Heart left ventricle (tissue), 16 donors: ENCODE measurements at regions not wholly inside any gene's neighbourhood (a gene's known extent, or its start where the extent isn't known, plus 50 kb on each side); places are given as distances from the start of the nearest gene placed in this dataset.

ENCODE experiments used
- ATAC-seq, 4 donors: fragments of 200-7000 bp; cut with Tn5 transposase; one replicate each; pipeline ENCODE4 v1.9.1; 2020 to 2022; ENCODE audit warnings: moderate library complexity in 4 of 4, mild to moderate bottlenecking in 3 of 4, moderate number of reproducible peaks in 1 of 4
- DNase-seq, 5 donors: peaks; one replicate each; pipeline ENCODE4 v3.0.0-alpha.2; 2020
- H3K27ac ChIP-seq, 12 donors: fragments of 200-600 bp; sonication (generic) in 4 of 12; one replicate each; pipeline versions ENCODE4 v1.5.0 to v1.8.0; 2016 to 2022; ENCODE audit warnings: mild to moderate bottlenecking in 2 of 12
- H3K27me3 ChIP-seq, 9 donors: fragments of 200-600 bp; sonication (generic) in 2 of 9; one replicate each; pipeline versions ENCODE4 v1.5.1 to v1.8.0; 2016 to 2022; ENCODE audit warnings: mild to moderate bottlenecking in 3 of 9
- H3K36me3 ChIP-seq, 9 donors: fragments of 200-600 bp; sonication (generic) in 2 of 9; one replicate each; pipeline versions ENCODE4 v1.5.0 to v1.8.0; 2018 to 2022; ENCODE audit warnings: mild to moderate bottlenecking in 2 of 9
- H3K4me1 ChIP-seq, 12 donors: fragments of 200-600 bp; sonication (generic) in 4 of 12; one replicate each; pipeline versions ENCODE4 v1.5.0 to v1.8.0; 2016 to 2022; ENCODE audit warnings: mild to moderate bottlenecking in 3 of 12
- H3K4me3 ChIP-seq, 12 donors: fragments of 200-600 bp; sonication (generic) in 4 of 12; one replicate each; pipeline versions ENCODE4 v1.5.0 to v1.8.0; 2017 to 2022; ENCODE audit warnings: mild to moderate bottlenecking in 9 of 12, moderate library complexity in 4 of 12
- H3K9me3 ChIP-seq, 12 donors: fragments of 200-600 bp; sonication (generic) in 4 of 12; one replicate each; pipeline versions ENCODE4 v1.5.0 to v1.8.0; 2016 to 2022; ENCODE audit warnings: mild to moderate bottlenecking in 1 of 12
- POLR2A ChIP-seq, 2 donors: fragments of 450-650 bp; IDR thresholded peaks; one replicate each; pipeline ENCODE4 v1.6.1; 2017; ENCODE audit warnings: antibody characterized with exemption in 2 of 2, mild to moderate bottlenecking in 2 of 2, moderate library complexity in 2 of 2
- WGBS, 4 donors: extraction: QIAGEN DNeasy Blood & Tissue Kit in 2 of 4; methylation state at CpG; one replicate each; pipeline versions ENCODE4 v1.1.5 to v1.1.7; 2013 to 2018; 5-methylcytosine and 5-hydroxymethylcytosine counted together
- intact Hi-C, 10 donors: fragments of 100-400 bp; cut with DNase I; formaldehyde crosslinking; loops; one replicate each; pipeline versions ENCODE4 v1.11.1 to v1.14.2; 2022
- TF ChIP-seq, protein P1 (sequence below), 12 donors: fragments of 200-600 bp; sonication (generic) in 4 of 12; IDR thresholded peaks; one replicate each; pipeline versions ENCODE4 v1.5.0 to v1.8.0; 2018 to 2022; ENCODE audit warnings: antibody characterized with exemption in 12 of 12, mild to moderate bottlenecking in 5 of 12
- donor health status: ischemic (EF 13 %, LVEDD 7.1; RV severe dilation, severe dysfunction).
- donor health status: healthy with polysubstance abuse.
- donor health status: DM: no; HTN: yes; CAD: no.
- donor health status: DM: no; HTN: no; CAD: no.
- donor health status: ischemic (EF 25% LVEDD 6.9; RV normal size, moderate dysfunction).
- donor health status: ischemic (EF 25% LVEDD 5.7; RV mildly dilated, moderate dysfunction).
- donor health status: healthy.
- donor health status: DM: yes; HTN: yes; CAD: no.
- donor health status: ischemic (EF 35%, LVEDD 5.7; RV mildly dilated, moderate dysfunction).
- donor health status: nonischemic (EF 11% LVEDD 7.7; RV severe dilation, severe dysfunction).
- donor health status: DM: yes; HTN: yes; CAD: no.
- donor health status: PGD.
- donor health status: ischemic (EF 29% LVEDD 5.4; RV normal size, mild dysfunction).
- donor health status: nonischemic (EF 23%, LVEDD 6.1; RV moderate dilation, normal function).

DNA sequence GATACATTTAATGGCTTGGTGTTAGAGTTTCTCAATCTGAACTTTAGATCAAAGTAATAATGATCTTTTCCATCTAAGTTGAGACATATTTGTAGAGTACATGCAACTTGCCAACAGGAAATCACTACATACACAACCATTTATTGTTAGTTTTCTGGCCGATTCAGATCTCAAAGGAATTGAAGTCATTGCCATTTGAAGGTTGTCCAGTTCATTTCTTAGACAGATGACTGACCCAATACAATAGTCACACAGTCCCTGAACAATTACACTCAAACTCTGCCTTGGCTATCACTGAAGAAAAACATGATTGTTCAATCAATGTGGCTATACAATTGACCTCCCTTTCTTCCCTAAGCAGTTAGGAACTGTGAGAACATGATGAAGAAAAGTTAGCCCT is 753.2 kb upstream of the RIOK2 start:
- Histone ChIP-seq H3K4me3 (no peak overlapping the region), H3K27ac (no peak overlapping the region), H3K27me3 (no peaks in the 10 kb centered on the region), H3K9me3 (peaks cover 0 to 3% (median 0%) of the 10 kb centered on the region in 12 donors), H3K4me1 (no peaks in the 10 kb centered on the region), H3K36me3 (no peaks in the 10 kb centered on the region)
- DNase-seq = no peak
- 29 to 54% (median 40%) methylated on average over 1 of the region's 1 CpG for WGBS, 4 donors
- intact Hi-C loops = no loop called here
- TF ChIP-seq, protein P1, sequence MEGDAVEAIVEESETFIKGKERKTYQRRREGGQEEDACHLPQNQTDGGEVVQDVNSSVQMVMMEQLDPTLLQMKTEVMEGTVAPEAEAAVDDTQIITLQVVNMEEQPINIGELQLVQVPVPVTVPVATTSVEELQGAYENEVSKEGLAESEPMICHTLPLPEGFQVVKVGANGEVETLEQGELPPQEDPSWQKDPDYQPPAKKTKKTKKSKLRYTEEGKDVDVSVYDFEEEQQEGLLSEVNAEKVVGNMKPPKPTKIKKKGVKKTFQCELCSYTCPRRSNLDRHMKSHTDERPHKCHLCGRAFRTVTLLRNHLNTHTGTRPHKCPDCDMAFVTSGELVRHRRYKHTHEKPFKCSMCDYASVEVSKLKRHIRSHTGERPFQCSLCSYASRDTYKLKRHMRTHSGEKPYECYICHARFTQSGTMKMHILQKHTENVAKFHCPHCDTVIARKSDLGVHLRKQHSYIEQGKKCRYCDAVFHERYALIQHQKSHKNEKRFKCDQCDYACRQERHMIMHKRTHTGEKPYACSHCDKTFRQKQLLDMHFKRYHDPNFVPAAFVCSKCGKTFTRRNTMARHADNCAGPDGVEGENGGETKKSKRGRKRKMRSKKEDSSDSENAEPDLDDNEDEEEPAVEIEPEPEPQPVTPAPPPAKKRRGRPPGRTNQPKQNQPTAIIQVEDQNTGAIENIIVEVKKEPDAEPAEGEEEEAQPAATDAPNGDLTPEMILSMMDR (IDR thresholded peaks at IDR 0.05) = no peak
- no peak for TF ChIP-seq POLR2A (IDR thresholded peaks at IDR 0.05)
- ATAC-seq = no peak

DNA sequence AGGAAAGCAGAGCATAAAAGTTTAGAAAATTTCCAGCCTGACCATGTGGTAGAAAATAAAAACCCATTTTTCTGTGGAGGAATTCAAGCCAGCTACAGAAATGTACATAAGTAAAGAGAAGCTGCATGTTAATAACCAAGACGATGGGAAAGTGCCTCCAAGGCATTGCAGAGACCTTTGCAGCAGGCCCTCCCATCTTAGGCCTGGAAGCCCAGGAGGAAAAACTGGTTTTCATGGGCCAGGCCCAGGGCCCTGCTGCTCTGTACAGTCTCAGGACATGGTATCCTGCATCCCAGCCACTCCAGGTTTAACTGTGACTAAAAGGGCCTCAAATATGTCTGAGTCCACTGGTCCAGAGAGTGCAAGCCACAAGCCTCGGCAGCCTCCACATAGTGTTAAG is 754.8 kb upstream of the RIOK2 start:
- WGBS, 4 donors = 80 to 95% (median 86%) methylated on average over 2 of the region's 2 CpGs
- no peak overlapping the region for H3K4me3 ChIP-seq
- H3K4me1 ChIP-seq = no peaks in the 10 kb centered on the region
- ATAC-seq (no peak), DNase-seq (no peak)
- no peaks in the 10 kb centered on the region for H3K36me3 ChIP-seq
- H3K27ac ChIP-seq = no peak overlapping the region
- intact Hi-C loops = no loop called here
- peaks cover 0 to 3% (median 0%) of the 10 kb centered on the region in 12 donors for H3K9me3 ChIP-seq
- no peaks in the 10 kb centered on the region for H3K27me3 ChIP-seq
- TF ChIP-seq, protein P1 (IDR thresholded peaks at IDR 0.05) = no peak
- TF ChIP-seq POLR2A (IDR thresholded peaks at IDR 0.05) = no peak

DNA sequence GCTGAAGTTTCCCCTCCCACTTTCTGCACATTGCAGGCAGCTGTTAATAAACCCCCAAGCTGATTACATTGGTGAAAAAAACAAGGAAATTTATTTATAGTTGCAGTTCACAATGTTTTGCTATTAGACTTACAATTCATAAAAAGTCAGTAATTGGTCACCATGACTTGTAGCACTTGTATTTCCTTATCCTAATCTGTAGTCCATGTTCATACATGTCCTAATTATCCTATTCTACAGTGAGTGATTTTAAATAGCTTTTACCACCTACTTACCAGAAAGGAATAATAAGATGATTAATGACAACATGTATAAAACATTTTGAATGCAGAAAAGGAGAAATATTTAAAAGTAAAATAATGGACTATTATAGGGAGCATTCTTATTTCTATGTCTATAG is 760.0 kb upstream of the RIOK2 start:
- intact Hi-C loops = no loop called here
- Histone ChIP-seq H3K4me3 (no peak overlapping the region), H3K27ac (no peak overlapping the region), H3K4me1 (no peaks in the 10 kb centered on the region), H3K27me3 (no peaks in the 10 kb centered on the region), H3K36me3 (no peaks in the 10 kb centered on the region), H3K9me3 (no peaks in the 10 kb centered on the region)
- DNase-seq = no peak
- ATAC-seq = no peak
- no peak for TF ChIP-seq POLR2A (IDR thresholded peaks at IDR 0.05)
- TF ChIP-seq, protein P1 (IDR thresholded peaks at IDR 0.05) = no peak

DNA sequence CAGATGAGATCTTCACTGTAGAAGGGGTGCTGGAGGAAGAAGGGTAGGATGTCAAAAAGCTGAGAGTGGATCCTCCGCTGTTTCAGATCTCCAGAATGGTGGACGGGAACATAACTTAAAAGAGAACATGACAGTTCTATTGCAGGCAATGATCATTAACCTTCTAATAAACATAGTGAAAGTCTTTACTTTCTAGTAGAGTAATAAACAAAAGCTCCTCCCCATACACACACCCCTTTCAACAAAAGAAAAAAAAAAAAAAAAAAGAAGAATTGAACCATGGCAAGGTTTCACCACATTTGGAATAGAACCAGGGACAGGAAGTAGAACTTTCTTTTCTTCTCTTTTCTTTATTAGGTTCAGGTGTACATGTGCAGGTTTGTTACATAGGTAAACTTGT is 768.1 kb upstream of the RIOK2 start:
- peaks cover 0 to 13% (median 0%) of the 10 kb centered on the region in 12 donors for H3K9me3 ChIP-seq
- H3K4me1 ChIP-seq = no peaks in the 10 kb centered on the region
- DNase-seq (no peak), ATAC-seq (no peak)
- 92 to 96% (median 93%) methylated on average over 2 of the region's 2 CpGs for WGBS, 4 donors
- no peaks in the 10 kb centered on the region for H3K27me3 ChIP-seq
- no peak overlapping the region for H3K4me3 ChIP-seq
- TF ChIP-seq POLR2A (IDR thresholded peaks at IDR 0.05) = no peak
- TF ChIP-seq, protein P1 (IDR thresholded peaks at IDR 0.05) = no peak
- no peak overlapping the region for H3K27ac ChIP-seq
- intact Hi-C loops = no loop called here
- H3K36me3 ChIP-seq = no peaks in the 10 kb centered on the region
